GM12873 (cell line): ENCODE measurements at regions not wholly inside any gene's neighbourhood (a gene's known extent, or its start where the extent isn't known, plus 50 kb on each side); places are given as distances from the start of the nearest gene placed in this dataset.

ENCODE experiments used
- CTCF ChIP-seq: IDR thresholded peaks from 2 replicates; pipeline ENCODE4 v1.5.1; 2012; ENCODE audit warnings: low read depth, mild to moderate bottlenecking, moderate library complexity, low read length, control low read depth; ENCODE audit not compliant: insufficient read depth; ENCODE audit errors: missing control alignments

- TF ChIP-seq CTCF, result no peak
These were observed 1092.8 kb downstream of the TMTC2 start for GRCh38 chr12:83779526-83779925.

GRCh38 chr12:83769151-83769550, 1082.4 kb downstream of the TMTC2 start:
- no peak for TF ChIP-seq CTCF

DNA sequence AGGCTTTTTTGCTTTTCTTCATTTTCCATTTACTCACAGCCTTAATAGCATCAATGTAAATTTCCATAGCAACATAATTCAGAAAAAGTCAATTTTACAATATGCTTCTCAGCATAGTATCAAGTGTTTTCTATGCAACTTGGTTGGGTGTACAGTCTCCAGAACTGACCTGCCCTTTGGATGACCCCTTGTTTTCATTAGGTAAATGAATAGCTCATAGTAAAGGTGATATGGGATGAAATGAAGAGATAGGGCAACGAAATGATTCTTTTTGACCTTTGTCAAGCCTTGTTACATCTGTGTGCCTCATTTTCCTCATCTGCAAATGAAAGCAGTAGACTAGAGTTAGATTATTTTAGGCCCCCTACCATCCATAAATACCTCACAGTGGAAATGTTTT, 1081.0 kb downstream of the TMTC2 start:
- TF ChIP-seq CTCF, result no peak

DNA sequence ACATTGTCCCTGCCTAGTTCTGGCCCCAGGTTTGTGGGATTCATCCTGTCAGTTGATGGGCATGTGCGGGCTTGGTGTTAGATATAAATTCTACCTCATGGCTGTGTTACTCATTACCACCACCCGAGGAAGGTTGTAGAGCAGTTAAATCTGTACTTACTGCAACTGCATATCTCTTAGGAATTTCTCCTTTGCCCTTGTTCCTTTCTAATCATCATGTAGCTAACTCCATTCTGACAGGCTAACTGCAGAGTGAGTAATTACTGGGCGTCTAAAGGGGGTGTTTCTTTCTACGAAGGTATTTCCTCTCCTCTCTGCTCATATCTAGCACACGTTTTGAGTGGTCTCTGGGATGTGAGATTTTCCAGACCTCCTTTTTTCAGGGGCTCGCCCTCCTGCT, 1076.7 kb downstream of the TMTC2 start:
- TF ChIP-seq CTCF, result no peak

DNA sequence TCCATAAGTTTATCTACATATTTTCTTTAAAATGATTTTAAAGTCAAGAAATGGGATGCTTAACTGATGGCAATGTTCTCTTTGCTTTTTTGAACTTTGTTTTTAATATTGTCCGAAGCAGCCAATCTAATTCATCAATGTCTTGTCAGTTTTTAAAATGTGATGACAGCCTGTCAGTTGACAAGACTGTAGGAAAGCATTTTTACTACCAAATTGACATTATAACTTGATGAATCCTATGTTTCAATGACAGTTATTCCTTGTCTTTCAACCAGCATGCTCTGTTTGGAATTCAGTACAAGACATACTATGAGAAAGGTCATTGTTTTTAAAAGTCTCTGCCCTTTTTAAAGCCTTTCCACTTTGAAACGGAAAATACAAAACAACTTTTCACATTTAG, 1073.2 kb downstream of the TMTC2 start:
- TF ChIP-seq CTCF, result no peak

GRCh38 chr12:83758888-83759631, 1072.4 kb downstream of the TMTC2 start:
- no peak for TF ChIP-seq CTCF

- no peak for TF ChIP-seq CTCF
These were observed 1067.2 kb downstream of the TMTC2 start for GRCh38 chr12:83753904-83754303.
